Nephron progenitor cell (in vitro differentiated cells): ENCODE measurements at regions not wholly inside any gene's neighbourhood (a gene's known extent, or its start where the extent isn't known, plus 50 kb on each side); places are given as distances from the start of the nearest gene placed in this dataset.
"Not testable (repeated sequence)": the region's sequence is repeated elsewhere in the genome, so short reads cannot be mapped to it uniquely, and the experiment has no call there.

Source experiments
- DNase-seq: peaks from one replicate; pipeline ENCODE4 v3.0.0; 2021
- H3K27ac Mint-ChIP-seq: 2 replicates; pipeline ENCODE4 v1.8.0; 2021; ENCODE audit warnings: mild to moderate bottlenecking, moderate library complexity, mixed read lengths
- H3K27me3 Mint-ChIP-seq: 2 replicates; pipeline ENCODE4 v1.8.0; 2021; ENCODE audit warnings: mild to moderate bottlenecking, low read depth, mixed read lengths; ENCODE audit not compliant: poor library complexity
- H3K36me3 Mint-ChIP-seq: 2 replicates; pipeline ENCODE4 v1.8.0; 2021; ENCODE audit warnings: low read depth, mixed read lengths
- H3K4me1 Mint-ChIP-seq: 2 replicates; pipeline ENCODE4 v1.8.0; 2021; ENCODE audit warnings: mixed read lengths
- H3K4me3 Mint-ChIP-seq: 2 replicates; pipeline ENCODE4 v1.8.0; 2021; ENCODE audit warnings: mild to moderate bottlenecking, moderate library complexity, mixed read lengths
- H3K9me3 Mint-ChIP-seq: 2 replicates; pipeline ENCODE4 v1.8.0; 2021; ENCODE audit warnings: mild to moderate bottlenecking, moderate library complexity, mixed read lengths
- TF ChIP-seq, protein P1 (sequence below): fragments of 200-600 bp; sonication (generic); IDR thresholded peaks from 2 replicates; pipeline ENCODE4 v1.5.0; 2021; ENCODE audit warnings: antibody characterized with exemption

DNA sequence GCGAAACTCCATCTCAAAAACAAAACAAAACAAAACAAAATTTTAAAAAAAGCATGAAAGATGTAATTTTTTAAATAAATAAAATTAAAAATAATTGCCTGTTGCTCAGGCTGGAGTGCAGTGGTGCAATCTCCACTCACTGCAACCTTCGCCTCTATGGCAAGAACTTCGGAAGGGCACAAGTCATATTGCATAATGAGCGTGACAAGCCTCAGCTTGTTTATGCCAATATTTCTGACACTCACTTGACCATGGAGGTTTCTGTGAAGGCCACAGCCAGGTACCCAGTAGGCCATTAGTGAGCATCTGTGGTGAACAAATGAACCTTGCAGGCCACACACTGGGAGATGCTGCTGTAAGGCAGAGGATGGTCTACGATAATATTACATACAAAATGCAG, 106.1 kb upstream of the KMT2C start:
- H3K9me3 Mint-ChIP-seq: peaks cover 29% of the 10 kb centered on the region
- TF ChIP-seq, protein P1, sequence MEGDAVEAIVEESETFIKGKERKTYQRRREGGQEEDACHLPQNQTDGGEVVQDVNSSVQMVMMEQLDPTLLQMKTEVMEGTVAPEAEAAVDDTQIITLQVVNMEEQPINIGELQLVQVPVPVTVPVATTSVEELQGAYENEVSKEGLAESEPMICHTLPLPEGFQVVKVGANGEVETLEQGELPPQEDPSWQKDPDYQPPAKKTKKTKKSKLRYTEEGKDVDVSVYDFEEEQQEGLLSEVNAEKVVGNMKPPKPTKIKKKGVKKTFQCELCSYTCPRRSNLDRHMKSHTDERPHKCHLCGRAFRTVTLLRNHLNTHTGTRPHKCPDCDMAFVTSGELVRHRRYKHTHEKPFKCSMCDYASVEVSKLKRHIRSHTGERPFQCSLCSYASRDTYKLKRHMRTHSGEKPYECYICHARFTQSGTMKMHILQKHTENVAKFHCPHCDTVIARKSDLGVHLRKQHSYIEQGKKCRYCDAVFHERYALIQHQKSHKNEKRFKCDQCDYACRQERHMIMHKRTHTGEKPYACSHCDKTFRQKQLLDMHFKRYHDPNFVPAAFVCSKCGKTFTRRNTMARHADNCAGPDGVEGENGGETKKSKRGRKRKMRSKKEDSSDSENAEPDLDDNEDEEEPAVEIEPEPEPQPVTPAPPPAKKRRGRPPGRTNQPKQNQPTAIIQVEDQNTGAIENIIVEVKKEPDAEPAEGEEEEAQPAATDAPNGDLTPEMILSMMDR: no peak
- peaks cover 29% of the 10 kb centered on the region for H3K27me3 Mint-ChIP-seq
- H3K4me3 Mint-ChIP-seq: no peak overlapping the region
- H3K36me3 Mint-ChIP-seq: peaks cover 4% of the 10 kb centered on the region
- peaks cover 17% of the 10 kb centered on the region for H3K4me1 Mint-ChIP-seq
- DNase-seq: no peak
- H3K27ac Mint-ChIP-seq: no peak overlapping the region

DNA sequence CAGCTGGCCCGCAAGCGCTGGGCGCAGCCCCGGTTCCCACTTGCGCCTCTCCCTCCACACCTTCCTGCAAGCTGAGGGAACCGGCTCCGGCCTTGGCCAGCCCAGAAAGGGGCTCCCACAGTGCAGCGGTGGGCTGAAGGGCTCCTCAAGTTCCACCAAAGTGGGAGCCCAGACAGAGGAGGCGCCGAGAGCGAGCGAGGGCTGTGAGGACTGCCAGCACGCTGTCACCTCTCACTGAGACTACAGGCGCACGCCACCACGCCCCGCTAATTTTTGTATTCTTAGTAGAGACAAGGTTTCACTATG, 103.3 kb upstream of the KMT2C start:
- Mint-ChIP-seq H3K27me3 (peaks cover 14% of the 10 kb centered on the region), H3K9me3 (peaks cover 26% of the 10 kb centered on the region)
- H3K4me1 Mint-ChIP-seq, H3K4me3 Mint-ChIP-seq, DNase-seq, H3K36me3 Mint-ChIP-seq, H3K27ac Mint-ChIP-seq: not testable (repeated sequence)

DNA sequence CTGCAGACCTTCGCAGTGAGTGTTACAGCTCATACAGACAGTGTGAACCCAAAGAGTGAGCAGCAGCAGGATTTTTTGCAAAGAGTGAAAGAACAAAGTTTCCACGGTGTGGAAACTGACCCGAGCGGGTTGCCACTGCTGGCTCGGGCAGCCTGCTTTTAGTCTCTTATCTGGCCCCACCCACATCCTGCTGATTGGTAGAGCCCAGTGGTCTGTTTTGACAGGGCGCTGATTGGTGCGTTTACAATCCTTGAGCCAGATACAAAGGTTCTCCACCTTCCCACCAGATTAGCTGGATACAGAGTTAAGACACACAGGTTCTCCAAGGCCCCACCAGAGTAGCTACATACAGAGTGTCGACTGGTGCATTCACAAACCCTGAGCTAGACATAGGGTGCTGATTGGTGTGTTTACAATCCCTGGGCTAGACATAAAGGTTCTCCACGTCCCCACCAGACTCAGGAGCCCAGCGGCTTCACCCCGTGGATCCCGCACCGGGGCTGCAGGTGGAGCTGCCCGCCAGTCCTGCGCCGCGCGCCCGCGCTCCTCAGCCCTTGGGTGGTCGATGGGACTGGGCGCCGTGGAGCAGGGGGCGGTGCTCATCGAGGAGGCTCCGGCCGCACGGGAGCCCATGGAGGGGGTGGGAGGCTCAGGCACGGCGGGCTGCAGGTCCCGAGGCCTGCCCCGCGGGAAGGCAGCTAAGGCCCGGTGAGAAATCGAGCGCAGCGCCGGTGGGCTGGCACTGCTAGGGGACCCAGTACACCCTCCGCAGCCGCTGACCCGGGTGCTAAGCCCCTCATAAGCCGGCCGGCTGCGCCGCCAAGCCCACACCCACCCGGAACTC, 102.8 kb upstream of the KMT2C start:
- not testable (repeated sequence) for H3K4me3 Mint-ChIP-seq, H3K36me3 Mint-ChIP-seq, H3K27ac Mint-ChIP-seq, DNase-seq, H3K4me1 Mint-ChIP-seq
- Mint-ChIP-seq H3K27me3 (peaks cover 13% of the 10 kb centered on the region), H3K9me3 (peaks cover 27% of the 10 kb centered on the region)

DNA sequence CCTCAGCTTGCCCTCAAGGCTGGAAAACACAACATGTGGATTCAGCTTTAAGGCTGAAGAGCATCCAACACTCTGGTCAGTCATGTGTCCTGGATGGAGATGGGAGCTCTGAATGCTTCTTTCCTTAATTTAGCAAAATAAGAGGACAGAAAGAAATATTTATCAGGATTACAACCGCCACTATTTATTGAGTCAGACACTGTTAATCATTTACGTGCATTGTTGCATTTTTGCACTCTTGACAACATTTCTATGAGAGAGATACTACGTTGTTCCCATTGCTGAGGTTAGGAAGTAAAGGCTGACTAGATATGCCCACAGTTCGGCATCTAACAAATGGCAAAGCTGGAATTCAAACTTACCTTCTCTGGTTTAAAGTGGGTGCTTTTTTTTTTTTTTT, 101.8 kb upstream of the KMT2C start:
- peaks cover 9% of the 10 kb centered on the region for H3K4me1 Mint-ChIP-seq
- peaks cover 27% of the 10 kb centered on the region for H3K9me3 Mint-ChIP-seq

DNA sequence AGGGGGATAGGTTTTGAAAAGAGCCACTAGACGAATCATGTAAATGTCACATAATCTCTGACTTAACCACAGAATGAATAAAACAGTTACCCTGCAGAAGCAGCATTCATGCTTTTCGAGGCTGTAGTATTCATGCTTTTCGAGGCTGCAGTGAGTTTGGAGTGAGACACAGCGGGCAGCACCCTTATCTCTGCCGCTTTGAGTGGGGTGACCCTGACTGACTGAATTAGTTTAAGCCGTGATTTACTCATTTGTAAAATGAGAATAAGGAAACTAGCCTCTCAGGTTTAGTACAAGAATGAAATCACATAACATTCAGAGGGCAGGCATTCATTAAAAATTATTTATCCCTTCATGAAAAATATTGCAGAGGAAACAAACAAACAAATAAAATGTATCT, 92.8 kb upstream of the KMT2C start:
- TF ChIP-seq, protein P1: no peak
- no peak for DNase-seq
- no peaks in the 10 kb centered on the region for H3K36me3 Mint-ChIP-seq
- peaks cover 20% of the 10 kb centered on the region for H3K27me3 Mint-ChIP-seq
- H3K27ac Mint-ChIP-seq: no peak overlapping the region
- H3K9me3 Mint-ChIP-seq: peaks cover 13% of the 10 kb centered on the region
- H3K4me3 Mint-ChIP-seq: no peak overlapping the region
- H3K4me1 Mint-ChIP-seq: peaks cover 6% of the 10 kb centered on the region

More for the DNA sequence above, 101.8 kb upstream of the KMT2C start:
- Mint-ChIP-seq H3K4me3 (no peak overlapping the region), H3K27me3 (peaks cover 8% of the 10 kb centered on the region), H3K27ac (no peak overlapping the region), H3K36me3 (peaks cover 4% of the 10 kb centered on the region)
- TF ChIP-seq, protein P1: no peak
- DNase-seq: no peak

DNA sequence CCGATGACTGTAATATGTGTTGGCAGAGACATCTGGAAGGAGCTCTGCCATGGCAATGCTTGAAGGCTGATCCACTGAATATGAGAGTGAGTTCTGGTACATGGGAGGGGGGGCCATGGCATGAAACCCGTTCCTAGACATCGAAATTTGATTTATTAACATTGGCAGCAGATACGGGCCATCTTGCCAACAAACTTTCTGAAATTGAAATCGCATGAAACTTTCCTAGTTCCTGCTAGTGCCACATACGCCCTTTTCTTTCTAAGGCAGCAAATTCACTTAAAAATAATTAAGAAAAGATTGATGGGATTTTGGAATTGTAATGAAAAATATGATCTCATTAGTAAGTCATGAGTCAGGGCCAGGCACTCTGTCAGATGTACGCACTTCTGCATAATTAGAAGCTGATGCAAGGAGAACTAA, 91.8 kb upstream of the KMT2C start:
- no peak overlapping the region for H3K27ac Mint-ChIP-seq
- peaks cover 20% of the 10 kb centered on the region for H3K27me3 Mint-ChIP-seq
- TF ChIP-seq, protein P1: no peak
- H3K4me3 Mint-ChIP-seq: no peak overlapping the region
- no peak for DNase-seq
- peaks cover 16% of the 10 kb centered on the region for H3K4me1 Mint-ChIP-seq
- no peaks in the 10 kb centered on the region for H3K36me3 Mint-ChIP-seq
- peaks cover 8% of the 10 kb centered on the region for H3K9me3 Mint-ChIP-seq

DNA sequence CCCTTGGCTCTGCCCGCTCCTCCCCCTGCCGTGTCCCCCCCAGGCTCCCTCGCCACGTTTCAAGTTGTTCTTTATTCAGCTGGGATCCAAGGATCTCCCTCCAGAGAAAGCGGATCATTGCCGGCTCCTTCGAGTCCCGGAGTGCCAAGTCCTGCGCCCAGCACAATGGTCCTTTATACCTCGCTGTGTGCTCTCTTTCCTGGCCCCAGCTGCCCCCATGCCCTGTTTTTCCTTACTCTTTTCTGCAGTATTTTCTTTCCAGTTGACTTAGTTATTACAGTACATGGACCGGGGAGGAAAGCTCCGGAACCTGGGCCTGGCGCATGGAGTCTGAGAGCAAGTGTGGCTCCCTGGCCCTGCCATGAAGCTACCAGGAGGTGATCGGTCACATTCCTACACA, 88.1 kb upstream of the KMT2C start:
- no peaks in the 10 kb centered on the region for H3K36me3 Mint-ChIP-seq
- H3K27ac Mint-ChIP-seq: no peak overlapping the region
- peaks cover 13% of the 10 kb centered on the region for H3K27me3 Mint-ChIP-seq
- H3K4me1 Mint-ChIP-seq: peaks cover 32% of the 10 kb centered on the region
- peaks cover 4% of the 10 kb centered on the region for H3K9me3 Mint-ChIP-seq
- no peak for DNase-seq
- H3K4me3 Mint-ChIP-seq: no peak overlapping the region
- TF ChIP-seq, protein P1: no peak
